DMS 273 treated with DMSO at 0.1 percent for 48 hours (cell line): ENCODE measurements at regions not wholly inside any gene's neighbourhood (a gene's known extent, or its start where the extent isn't known, plus 50 kb on each side); places are given as distances from the start of the nearest gene placed in this dataset.

Experiments used
- DNase-seq: peaks from one replicate; lab custom pipeline; 2025; lab: John Stamatoyannopoulos, UW

DNA sequence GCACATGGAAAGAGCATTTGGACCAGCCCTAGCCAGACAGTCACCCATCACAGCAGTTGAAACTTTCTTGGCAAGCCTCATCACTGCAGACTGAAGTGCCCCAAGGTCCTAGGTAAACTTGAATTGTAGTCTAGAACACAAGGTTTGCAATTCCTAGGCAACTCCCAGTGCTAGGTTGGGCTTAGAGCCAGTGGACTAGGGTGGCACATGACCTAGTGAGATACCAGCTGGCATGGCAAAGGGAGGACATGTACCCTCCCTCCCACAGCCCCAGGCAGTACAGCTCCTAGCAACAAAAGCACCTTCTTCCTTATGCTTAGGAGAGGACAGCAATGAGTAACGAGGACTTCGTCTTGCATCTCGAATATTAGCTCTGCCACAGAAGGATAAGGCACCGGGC, 889.5 kb downstream of the JRKL start:
- no peak for DNase-seq

DNA sequence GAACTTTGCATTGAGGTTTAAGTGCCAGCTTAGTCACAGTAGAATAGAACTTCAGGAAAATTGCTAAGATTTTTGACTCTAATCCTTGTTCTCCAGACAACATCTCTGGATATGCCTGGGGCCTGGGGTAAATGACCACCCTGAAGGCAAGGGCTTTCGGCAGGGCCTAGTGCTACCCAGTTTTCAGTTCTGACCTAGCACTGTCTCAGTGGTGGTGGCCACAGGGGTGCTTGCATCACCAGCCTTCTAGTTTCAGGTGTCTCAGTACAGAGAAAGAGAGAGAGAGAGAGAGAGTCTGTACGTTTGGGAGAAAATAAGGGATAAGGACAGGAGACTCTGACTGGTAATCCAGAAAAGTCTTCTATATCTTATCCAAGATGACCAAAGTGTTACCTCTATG, 890.5 kb downstream of the JRKL start:
- DNase-seq, result no peak

DNA sequence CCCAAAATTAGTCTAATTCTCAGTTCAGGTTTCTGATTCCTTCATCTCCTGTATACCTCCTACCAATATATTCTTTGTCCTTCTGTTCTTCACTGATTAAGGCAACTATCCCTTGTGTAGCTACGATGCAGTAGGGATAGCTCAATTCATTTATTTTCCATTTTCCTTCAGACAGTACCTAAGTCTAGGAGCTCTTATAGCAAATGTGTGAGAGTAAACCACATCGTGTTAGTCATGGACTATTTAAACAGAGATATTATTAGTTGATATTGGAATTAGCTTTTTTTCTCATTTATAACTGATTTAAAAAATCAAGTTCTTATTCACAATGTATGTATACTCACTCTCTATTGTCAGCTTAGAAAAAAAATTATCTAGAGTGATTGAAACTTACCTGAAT, 900.0 kb downstream of the JRKL start:
- DNase-seq, result no peak

DNA sequence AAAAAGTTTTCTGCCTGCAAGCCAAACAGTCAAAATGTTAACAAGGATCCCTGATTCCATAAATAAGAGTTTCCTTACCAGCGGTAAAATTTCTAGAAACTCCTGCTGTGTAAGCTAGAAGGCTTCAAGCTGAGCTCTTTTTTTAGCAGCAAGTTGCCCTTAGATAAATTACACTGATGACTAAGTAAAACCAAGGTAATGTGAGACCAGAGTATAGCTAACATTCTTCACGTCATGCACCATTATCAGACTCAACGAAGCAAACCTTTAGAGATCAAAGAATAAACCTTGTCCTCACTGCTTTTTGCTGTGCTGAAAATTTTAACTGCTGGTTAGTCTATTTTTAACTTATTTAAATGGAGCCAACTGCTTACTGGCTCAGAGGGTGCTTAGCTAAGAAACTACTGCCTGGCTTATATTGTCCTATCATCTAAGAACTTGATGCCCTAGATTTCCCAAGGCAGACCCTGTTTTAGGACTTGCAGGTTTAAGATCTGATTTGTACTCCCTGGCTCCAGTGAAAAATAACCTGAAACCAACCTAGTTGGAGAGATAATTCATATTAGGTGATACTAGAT, 900.7 kb downstream of the JRKL start:
- no peak for DNase-seq

DNA sequence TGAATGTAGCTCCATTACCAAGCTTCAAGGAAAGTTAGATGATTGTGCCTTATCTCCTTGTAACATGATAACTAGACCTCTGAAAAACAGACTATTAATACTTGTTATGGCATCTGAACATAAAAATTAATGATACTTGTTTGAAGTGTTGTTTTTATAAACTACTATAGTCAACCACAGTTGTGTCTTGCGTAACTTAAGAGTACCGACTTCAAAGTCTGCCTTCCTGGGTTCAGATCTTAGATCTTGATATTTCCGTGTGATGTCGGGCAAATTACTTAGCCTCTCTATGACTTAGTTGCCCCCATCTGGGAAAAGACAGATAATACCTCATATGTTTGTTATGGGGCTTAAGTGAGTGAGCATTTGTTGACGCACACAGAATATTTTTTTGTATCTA, 906.5 kb downstream of the JRKL start:
- no peak for DNase-seq

DNA sequence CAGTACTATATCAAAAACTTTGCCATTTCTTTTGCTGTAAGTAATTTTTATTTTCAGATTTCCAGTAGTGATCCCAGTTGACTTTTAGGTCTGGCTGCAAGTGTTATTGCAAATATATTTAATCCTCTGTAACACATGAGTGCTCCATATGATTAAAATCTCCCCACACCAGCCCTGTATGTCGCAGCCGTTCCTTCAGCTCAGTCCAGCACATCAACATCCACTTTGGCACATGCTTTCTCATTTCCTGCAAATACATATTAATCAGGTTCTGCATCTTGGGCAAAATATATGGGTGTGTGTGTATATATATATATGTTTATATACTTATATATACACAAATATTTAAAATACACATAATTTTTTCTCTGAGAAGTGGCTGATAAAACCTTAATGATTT, 919.5 kb downstream of the JRKL start:
- no peak for DNase-seq

DNA sequence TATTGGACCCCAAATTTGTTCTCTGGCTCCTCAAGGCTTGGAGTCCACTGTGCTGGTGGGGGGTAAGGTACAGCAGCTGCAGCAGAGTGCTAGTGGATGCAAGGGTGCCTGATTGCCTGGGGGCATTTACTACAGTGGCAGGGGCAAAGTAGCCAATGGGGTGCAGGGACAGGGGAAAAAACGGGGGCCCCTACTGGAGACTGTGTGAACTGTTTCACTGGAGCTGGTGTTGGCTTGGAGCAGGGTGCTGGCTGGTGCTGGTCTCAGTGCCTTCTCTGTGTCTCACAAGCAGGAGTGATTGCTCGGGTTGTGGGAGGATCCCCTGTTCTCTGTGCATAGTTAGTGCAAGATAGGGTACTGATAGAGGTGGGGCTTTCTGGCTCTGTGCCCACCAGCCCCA, 935.9 kb downstream of the JRKL start:
- DNase-seq, result no peak

DNA sequence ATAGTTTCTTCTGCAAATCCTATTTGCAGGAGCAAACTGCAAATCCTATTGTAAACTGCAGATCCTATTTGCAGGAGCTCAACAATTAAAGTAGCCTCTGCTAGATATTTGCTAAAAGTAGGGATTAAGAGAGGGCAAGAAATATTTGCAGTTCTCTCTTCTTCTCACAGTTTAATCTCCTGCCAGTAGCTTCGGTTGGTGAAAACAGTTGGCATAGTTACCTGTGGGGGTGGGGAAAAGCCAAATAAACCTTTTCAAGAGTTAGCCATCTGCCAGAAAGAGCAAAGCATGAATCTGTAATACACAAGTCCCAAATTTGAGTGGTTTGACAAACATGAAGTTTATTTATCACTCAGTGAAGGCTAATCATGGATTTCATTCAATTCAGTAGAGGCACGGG, 942.5 kb downstream of the JRKL start:
- no peak for DNase-seq

DNA sequence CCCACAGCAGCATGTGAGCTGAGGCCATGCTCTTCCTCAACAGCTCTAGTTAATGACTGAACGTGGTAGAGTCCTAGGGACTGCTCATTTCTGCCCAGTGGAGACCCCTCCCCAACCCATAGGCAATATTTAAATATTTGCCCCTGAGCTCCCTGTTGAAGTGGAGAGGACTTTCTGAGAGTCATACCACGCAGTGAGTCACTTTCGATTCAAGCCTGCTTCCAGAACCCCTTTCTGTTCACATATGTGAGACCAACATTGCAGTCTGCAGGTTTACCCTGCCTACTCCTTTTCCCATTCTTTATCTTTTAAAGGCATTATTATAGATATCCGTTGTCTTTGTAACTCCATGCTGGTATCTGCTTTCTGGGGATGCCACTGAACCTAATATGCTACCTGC, 946.3 kb downstream of the JRKL start:
- no peak for DNase-seq

DNA sequence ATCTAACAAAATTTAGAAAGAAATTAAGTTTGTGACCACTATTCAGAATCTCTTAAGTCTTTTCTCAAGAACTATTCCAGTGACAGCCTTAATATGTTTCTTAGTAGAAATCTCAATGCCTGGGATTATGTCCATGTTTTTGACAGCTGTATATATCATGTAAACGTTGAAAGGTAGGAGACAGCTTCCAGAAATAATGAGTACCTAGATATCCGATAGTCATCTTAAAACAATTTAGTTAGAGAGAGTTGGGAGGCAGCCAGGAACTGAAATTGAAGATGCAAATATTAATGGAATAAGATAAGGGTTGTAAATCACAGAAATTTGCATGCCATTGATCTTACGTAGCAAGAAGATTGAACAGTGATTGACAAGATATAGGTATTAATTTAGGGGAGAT, 955.2 kb downstream of the JRKL start:
- DNase-seq, result no peak

DNA sequence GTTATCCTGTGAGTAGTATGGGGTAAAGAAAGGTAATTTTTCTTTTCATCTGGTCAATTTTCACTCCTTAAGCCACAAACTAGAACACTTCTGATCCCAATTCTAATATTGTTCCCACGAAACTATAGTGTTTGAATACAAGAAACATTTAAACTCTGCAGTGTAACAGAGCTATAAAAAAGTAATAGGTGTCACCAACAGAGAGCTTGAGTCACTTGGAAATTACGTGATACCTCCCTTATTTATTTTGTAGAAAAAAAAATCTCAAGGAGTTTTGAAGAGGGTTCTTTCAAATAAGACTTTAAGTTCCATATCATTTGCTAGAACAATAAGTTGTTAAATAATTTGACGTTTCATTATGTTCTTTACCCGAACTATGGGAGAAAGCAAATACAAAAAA, 959.4 kb downstream of the JRKL start:
- no peak for DNase-seq

DNA sequence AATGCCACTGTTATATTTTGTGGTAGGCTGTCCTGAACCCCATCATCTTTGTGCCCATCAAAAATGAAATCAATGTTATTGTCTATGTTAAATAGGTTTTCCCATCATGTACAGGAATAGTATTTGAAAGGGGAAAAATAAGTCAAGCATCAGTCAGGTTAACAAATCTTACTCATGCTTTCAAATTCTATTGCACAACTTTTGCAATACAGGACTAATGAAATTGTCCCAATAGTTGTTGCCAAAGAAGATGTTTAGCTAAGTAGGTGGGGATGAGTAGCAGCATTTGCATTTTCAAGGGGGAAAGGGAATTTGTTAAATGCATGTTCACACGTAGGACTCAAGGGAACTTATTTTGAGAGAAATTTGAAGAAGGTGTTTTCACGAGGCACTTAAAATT, 962.1 kb downstream of the JRKL start:
- no peak for DNase-seq

DNA sequence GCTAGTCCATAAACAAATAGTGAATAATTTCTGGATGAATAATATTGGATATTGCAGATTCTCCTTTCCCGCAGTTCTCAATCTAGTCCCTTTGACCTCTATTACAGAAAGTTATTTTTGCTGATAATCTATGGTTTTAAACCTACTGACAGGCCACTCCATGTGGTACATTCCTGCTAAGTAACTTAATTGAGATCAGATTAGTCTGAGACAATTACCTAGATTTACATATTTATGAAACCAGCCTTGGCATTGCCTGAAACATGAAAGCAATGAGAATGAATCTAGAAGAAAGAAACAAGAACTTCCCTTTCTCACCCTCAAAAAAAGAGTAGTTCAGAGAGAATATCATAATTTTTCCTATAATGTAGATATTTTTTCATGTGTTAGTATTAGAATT, 964.2 kb downstream of the JRKL start:
- DNase-seq, result no peak

DNA sequence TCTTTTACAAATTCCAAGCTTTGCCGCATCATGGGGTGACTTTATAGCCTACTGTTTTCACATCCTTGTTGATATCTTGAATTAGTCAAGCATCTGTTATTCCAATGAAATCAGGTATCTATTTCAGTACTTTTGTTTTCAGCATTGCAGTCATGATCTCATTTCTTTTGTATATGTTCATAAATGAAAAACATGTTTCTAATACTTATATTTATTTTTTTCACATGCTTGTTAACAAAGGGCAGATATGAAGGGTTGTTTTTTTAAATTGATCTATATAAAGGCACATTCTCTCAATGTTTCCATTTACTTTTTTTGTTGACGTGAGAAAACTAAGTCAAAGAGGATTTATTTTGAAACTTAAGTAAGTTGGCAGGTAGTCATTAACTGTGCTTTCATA, 964.8 kb downstream of the JRKL start:
- no peak for DNase-seq

DNA sequence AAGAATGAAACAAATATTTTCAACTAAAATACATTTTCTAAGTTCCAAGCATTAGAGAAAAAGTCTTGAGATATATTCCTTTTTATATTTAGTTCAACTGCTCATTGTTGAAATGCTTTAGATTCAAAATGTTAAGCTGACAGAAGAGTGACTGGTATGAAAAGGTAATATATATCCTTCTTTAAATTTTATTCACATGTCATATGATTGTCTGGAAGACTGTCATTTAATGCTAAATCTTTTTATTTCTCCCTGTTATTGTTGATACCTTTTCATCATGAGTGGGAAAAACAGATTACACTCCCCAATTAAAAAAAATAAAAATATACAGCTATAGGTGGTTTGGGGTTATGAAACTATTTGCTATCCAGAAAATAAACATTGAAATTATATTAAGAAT, 965.4 kb downstream of the JRKL start:
- no peak for DNase-seq

DNA sequence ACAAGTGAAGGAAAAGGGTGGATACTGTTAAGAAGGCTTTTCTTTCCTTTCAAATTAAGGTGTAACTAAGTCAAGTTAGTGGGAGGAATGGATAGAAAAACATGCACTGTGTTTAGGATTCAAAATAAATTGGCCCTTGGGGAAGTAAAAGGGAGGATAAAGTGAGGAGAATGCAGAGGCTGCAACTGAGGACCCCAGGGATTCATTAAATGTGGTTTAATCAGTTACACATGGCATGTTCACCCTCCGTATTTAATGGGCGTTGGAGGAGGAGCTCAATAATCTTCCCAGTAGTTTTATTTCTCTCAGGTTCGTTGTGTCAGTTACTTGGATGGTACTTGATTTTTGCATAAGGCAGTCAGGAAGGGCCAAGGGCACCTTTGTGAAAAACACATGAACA, 966.3 kb downstream of the JRKL start:
- no peak for DNase-seq

DNA sequence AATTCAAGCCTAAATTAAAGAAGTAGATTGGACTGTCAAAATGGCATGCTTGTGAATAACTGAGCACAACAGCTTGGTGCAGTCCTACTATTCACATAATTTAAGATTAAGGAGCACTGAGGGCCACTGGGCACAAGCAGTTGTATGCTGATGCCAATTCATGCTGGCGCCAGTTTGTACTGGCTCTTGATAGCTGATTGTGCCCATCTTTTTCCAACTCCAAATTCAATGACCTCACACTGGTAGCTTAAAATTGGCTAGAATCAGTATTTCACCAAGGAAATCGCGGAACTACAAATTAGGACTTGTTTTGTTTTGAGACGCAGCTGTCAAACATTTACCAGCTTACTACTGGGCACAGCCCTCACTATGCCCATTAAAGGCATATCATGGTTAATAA, 969.2 kb downstream of the JRKL start:
- DNase-seq, result no peak

DNA sequence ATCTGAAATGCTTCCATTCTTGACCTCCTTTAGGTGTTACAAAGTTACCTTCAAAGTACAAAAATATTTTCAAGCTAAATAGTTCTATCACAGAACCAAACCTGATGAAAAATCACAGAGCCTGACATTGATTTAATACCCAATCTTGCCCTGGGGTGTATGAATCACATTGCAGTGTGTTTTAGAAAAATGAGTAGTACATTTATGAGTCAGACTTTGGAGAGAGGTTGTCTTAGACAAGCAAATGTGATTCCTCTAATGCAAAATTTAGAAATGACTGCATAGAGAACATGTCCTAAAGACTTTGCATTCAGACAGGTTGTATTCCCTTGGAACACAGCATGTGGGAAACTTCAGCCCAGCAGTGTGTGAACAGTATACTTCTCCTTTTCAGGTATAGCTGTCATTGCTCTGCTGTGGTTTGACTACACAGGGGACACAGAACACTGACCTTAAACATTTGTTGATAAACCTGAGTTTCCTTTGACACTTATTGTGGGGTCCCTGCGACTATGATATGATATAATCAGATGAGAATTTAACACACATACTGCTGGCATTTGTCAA, 972.1 kb downstream of the JRKL start:
- DNase-seq, result no peak

DNA sequence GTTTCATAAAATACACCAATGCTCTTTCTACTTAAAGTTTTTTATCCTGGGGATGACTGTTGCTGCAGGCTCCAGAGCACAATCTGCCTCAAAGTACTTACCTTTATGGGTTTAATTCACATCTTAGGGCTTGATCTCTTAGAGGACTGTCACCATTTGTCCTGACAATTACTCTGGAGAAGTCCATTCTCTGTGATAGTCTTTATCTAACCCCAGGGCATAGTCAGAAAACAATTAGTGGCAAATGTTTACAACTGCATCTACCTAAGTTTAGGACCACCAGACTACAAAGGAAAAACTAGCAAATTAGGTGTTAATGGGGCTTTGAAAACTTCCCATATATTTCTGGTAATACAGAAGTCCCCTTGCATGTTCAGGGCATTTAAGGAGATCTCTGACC, 973.5 kb downstream of the JRKL start:
- DNase-seq, result no peak

DNA sequence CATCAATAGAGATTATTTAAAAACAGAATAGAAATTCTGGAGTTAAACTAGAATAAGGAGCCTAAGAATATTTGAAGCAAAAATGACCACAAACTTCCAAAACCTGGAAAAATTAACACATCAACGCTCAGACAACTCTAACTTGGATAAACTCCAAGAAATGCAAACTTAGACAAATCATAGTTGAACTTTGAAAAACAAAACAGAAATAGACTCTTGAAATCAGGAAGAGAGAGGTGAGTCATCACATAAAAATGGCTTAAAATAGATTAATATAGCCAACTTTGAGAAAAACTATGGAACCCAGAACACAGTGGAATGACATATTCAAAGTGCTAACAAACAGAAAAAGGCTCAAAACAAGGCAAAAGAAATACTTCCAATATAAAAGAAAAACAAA, 974.2 kb downstream of the JRKL start:
- no peak for DNase-seq

DNA sequence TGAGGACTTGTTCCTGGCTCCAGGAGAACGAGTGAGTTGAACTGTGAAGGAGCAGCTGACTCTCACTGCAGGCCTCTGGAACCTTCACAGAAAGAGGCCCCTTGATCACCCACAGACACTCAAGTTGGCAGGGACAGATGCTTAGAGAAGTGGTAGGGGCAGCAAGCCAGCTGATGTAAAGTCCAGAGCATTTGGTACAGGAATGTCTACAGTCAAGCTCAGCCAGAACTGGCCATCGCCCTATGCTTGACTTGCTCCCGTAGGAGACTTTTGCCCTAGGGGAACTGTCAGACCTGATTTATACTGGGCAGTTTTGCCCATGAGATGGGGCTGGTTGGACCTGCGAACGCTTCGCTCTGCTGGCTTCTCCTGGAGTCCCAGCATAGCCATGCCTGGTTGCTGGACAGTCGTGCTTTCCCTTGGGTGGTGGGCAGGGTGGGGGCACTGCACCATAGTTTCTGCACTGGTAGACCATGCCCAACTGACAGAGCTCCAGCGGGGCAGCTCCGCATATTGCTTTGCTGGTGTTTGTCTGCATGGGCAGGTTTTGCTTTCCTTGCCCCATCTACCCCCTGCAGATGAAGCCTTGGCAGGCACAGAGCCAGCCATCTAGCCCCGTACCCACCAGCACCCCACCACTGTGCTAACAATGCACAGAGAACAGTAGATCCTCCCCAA, 977.7 kb downstream of the JRKL start:
- no peak for DNase-seq

DNA sequence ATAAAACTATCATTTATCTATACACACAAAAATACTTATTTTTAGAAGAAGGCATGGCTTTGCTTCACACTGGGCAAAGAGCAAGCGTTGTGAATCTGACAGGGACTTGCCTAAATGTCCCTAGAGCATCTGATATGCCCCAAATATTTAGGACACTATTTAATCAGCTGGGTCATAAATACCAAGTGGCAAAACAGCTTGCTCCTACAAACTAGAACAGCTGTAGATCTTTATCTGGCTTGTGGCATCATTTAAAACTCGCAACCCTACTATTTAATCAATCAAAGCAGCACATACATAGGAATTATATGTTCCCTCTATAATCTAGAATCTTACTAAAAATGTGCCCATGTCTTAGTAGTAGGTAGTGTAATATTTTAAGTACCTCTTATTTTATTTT, 999.5 kb downstream of the JRKL start:
- no peak for DNase-seq

DNA sequence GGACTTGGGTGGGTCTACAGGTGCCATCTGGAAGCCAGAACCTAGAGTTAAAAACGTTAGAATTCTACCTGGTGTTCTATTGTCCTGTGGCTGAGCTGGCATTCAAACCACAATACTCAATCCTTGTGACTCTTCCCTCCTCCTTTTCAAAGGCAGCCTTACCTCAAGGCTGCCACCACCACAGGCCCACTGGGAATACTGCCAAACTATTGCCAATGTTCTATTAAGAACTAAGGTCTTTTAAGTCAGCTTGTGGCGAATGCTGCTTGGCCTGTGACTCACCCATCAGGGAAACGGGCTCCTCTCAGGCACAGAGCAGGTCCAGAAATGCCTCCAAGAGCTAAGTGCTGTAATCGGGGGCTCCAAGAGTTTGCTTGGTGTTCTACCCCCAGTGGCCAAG, 1008.4 kb downstream of the JRKL start:
- DNase-seq, result no peak

DNA sequence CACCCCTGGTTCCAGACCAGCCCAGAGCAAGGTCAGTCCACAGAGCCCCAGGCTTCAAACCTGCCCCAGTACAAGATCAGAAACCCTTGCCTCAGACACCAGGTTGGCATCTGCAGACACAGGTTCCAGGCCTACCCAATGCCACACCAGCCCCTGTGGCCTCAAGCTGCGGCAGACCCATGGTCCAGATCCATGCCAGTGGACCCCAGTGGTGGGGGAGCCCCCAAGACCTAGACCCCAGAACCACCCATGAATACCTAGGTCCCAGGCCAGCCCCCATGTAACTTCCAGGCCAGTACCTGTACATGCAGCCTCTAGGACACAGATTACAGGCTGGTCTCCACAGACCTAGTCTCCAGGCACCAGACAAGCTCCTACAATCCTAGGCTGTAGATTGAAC, 1019.3 kb downstream of the JRKL start:
- no peak for DNase-seq
